CD4-positive, alpha-beta T cell (primary cell): ENCODE measurements at regions not wholly inside any gene's neighbourhood (a gene's known extent, or its start where the extent isn't known, plus 50 kb on each side); places are given as distances from the start of the nearest gene placed in this dataset.

Source experiments
- ATAC-seq: fragments of 200-7000 bp; cut with Tn5 transposase; one replicate; pipeline ENCODE4 v1.10.0; 2022; ENCODE audit warnings: mild to moderate bottlenecking; ENCODE audit not compliant: poor library complexity
- CTCF ChIA-PET: fragments of 350-600 bp; sonication (Branson Sonifier 250); formaldehyde crosslinking; loops from one replicate; lab custom pipeline; 2021; ENCODE audit warnings: antibody characterized with exemption, inconsistent platforms; lab: Charles Lee
- POLR2A ChIA-PET: fragments of 350-600 bp; sonication (Branson Sonifier 250); formaldehyde crosslinking; loops from one replicate; lab custom pipeline; 2021; ENCODE audit warnings: antibody characterized with exemption, inconsistent platforms; lab: Charles Lee
- DNase-seq, 14 experiments: peaks; one replicate each; pipeline ENCODE4 v3.0.0-alpha.2; 2013 to 2020; ENCODE audit warnings: mixed read lengths in 2 of 14
- H3K27ac ChIP-seq, 2 donors: one replicate each; pipeline versions ENCODE4 v1.5.1 to v1.7.0; 2013; ENCODE audit warnings: low read length in 2 of 2, low read depth in 1 of 2, mild to moderate bottlenecking in 1 of 2
- H3K27me3 ChIP-seq, 2 experiments: 1 replicate in 1 of 2; 2 replicates in 1 of 2; pipeline versions ENCODE4 v1.6.1 to v1.7.0; 2013; ENCODE audit warnings: low read length in 2 of 2, control low read depth in 1 of 2, mild to moderate bottlenecking in 1 of 2, moderate library complexity in 1 of 2; ENCODE audit not compliant: insufficient read depth in 2 of 2, control insufficient read depth in 1 of 2
- H3K36me3 ChIP-seq: one replicate; pipeline ENCODE4 v1.6.1; 2013; ENCODE audit warnings: low read length, control low read depth; ENCODE audit not compliant: insufficient read depth
- H3K4me1 ChIP-seq: one replicate; pipeline ENCODE4 v1.6.1; 2013; ENCODE audit warnings: low read length, control low read depth; ENCODE audit not compliant: insufficient read depth
- H3K4me3 ChIP-seq: one replicate; pipeline ENCODE4 v1.5.1; 2013; ENCODE audit warnings: mild to moderate bottlenecking, low read length, moderate library complexity
- H3K9me3 ChIP-seq, 2 experiments: 1 replicate in 1 of 2; 2 replicates in 1 of 2; pipeline versions ENCODE4 v1.6.1 to v1.7.0; 2013; ENCODE audit warnings: low read length in 2 of 2, mild to moderate bottlenecking in 2 of 2, control low read depth in 1 of 2, moderate library complexity in 1 of 2; ENCODE audit not compliant: control insufficient read depth in 1 of 2, insufficient read depth in 1 of 2
- H3K27ac Mint-ChIP-seq: one replicate; pipeline ENCODE4 v1.8.0; 2020; ENCODE audit warnings: mixed read lengths
- H3K27me3 Mint-ChIP-seq: one replicate; pipeline ENCODE4 v1.8.0; 2021; ENCODE audit warnings: mixed read lengths
- H3K36me3 Mint-ChIP-seq: one replicate; pipeline ENCODE4 v1.8.0; 2021; ENCODE audit warnings: low read depth, mixed read lengths
- H3K4me1 Mint-ChIP-seq: one replicate; pipeline ENCODE4 v1.8.0; 2021; ENCODE audit warnings: low read depth, mixed read lengths
- H3K4me3 Mint-ChIP-seq: one replicate; pipeline ENCODE4 v1.8.0; 2020; ENCODE audit warnings: mild to moderate bottlenecking, mixed read lengths
- H3K9me3 Mint-ChIP-seq: one replicate; pipeline ENCODE4 v1.8.0; 2020; ENCODE audit warnings: mixed read lengths
- intact Hi-C, 2 experiments: fragments of 100-400 bp; cut with DNase I in 1 of 2; cut with micrococcal nuclease in 1 of 2; formaldehyde crosslinking; loops; one replicate each; pipeline versions ENCODE4 v1.15.1 to v1.9.0; 2023 to 2025; cut with DNase I, micrococcal nuclease
- TF ChIP-seq, protein P1 (sequence below): fragments of 200-600 bp; IDR thresholded peaks from one replicate; pipeline ENCODE4 v1.8.0; 2022; ENCODE audit warnings: antibody characterized with exemption, mild to moderate bottlenecking

DNA sequence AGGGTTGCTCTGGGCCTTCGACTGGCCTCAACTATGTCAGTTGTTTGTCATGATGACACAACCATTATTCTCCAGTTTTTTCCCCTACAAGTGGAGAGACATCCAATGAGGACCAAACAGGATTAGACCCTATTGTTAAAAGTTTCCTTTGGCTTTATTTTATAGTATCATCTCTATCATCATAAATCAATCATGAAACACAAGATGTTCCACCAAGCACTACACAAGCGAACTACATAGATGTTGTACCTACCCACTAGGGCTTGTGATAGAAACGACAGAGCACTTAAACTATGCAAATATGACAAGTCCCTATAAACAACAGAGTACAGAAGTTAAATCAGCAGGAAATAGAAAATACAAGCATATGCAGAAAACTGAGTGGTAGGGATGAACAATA lies 422.5 kb upstream of the MARCKS start:
- Histone ChIP-seq H3K27me3 (no peaks in the 10 kb centered on the region), H3K36me3 (no peaks in the 10 kb centered on the region), H3K4me1 (no peaks in the 10 kb centered on the region), H3K27ac (no peak overlapping the region), H3K9me3 (no peaks in the 10 kb centered on the region), H3K4me3 (no peak overlapping the region)
- DNase-seq, result no peak
- ChIA-PET CTCF (no interaction called here), POLR2A (no interaction called here)
- no peaks in the 10 kb centered on the region for H3K9me3 Mint-ChIP-seq
- no peaks in the 10 kb centered on the region for H3K36me3 Mint-ChIP-seq
- H3K4me3 Mint-ChIP-seq, result no peak overlapping the region
- TF ChIP-seq, protein P1, sequence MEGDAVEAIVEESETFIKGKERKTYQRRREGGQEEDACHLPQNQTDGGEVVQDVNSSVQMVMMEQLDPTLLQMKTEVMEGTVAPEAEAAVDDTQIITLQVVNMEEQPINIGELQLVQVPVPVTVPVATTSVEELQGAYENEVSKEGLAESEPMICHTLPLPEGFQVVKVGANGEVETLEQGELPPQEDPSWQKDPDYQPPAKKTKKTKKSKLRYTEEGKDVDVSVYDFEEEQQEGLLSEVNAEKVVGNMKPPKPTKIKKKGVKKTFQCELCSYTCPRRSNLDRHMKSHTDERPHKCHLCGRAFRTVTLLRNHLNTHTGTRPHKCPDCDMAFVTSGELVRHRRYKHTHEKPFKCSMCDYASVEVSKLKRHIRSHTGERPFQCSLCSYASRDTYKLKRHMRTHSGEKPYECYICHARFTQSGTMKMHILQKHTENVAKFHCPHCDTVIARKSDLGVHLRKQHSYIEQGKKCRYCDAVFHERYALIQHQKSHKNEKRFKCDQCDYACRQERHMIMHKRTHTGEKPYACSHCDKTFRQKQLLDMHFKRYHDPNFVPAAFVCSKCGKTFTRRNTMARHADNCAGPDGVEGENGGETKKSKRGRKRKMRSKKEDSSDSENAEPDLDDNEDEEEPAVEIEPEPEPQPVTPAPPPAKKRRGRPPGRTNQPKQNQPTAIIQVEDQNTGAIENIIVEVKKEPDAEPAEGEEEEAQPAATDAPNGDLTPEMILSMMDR, result no peak
- no peak for ATAC-seq
- no peaks in the 10 kb centered on the region for H3K4me1 Mint-ChIP-seq
- H3K27me3 Mint-ChIP-seq, result no peaks in the 10 kb centered on the region
- H3K27ac Mint-ChIP-seq, result no peak overlapping the region
- intact Hi-C loops, result no loop called here

DNA sequence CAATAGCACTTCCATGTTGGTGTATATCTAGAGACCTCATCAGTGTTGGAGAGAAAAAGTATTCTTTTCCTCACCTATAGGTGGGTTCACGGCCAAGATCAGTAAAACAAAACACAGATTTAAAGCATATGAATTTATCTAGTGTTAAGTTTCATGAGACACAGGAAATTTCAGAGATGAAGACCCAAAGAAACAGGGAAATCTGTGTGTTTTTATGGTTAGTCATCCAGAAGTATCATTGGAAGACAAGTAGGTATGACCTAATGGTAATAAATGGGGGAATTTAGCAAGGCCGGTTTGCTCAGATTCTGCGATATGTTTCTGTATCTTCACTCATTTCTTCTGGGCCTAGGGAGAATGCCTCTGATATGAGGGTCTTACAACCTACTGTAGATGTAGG lies 419.6 kb upstream of the MARCKS start:
- no peaks in the 10 kb centered on the region for H3K36me3 ChIP-seq
- no peaks in the 10 kb centered on the region for H3K9me3 ChIP-seq
- ChIA-PET CTCF (no interaction called here), POLR2A (no interaction called here)
- H3K36me3 Mint-ChIP-seq, result no peaks in the 10 kb centered on the region
- ATAC-seq (no peak), DNase-seq (no peak)
- no peaks in the 10 kb centered on the region for H3K9me3 Mint-ChIP-seq
- H3K4me3 Mint-ChIP-seq, result no peak overlapping the region
- H3K4me3 ChIP-seq, result no peak overlapping the region
- H3K4me1 ChIP-seq, result no peaks in the 10 kb centered on the region
- no peaks in the 10 kb centered on the region for H3K27me3 Mint-ChIP-seq
- H3K27ac ChIP-seq, result no peak overlapping the region
- H3K4me1 Mint-ChIP-seq, result no peaks in the 10 kb centered on the region
- TF ChIP-seq, protein P1, result no peak
- H3K27me3 ChIP-seq, result no peaks in the 10 kb centered on the region
- intact Hi-C loops, result no loop called here
- H3K27ac Mint-ChIP-seq, result no peak overlapping the region

- DNase-seq, result no peak
- Histone ChIP-seq H3K27ac (no peak overlapping the region), H3K4me3 (no peak overlapping the region), H3K9me3 (no peaks in the 10 kb centered on the region), H3K36me3 (no peaks in the 10 kb centered on the region), H3K4me1 (no peaks in the 10 kb centered on the region), H3K27me3 (no peaks in the 10 kb centered on the region)
- ATAC-seq, result no peak
- ChIA-PET CTCF (no interaction called here), POLR2A (no interaction called here)
- no peaks in the 10 kb centered on the region for H3K27me3 Mint-ChIP-seq
- H3K9me3 Mint-ChIP-seq, result no peaks in the 10 kb centered on the region
- H3K4me1 Mint-ChIP-seq, result no peaks in the 10 kb centered on the region
- H3K4me3 Mint-ChIP-seq, result no peak overlapping the region
- TF ChIP-seq, protein P1, result no peak
- no peak overlapping the region for H3K27ac Mint-ChIP-seq
- H3K36me3 Mint-ChIP-seq, result no peaks in the 10 kb centered on the region
- intact Hi-C loops, result no loop called here
These were observed 417.3 kb upstream of the MARCKS start for GRCh38 chr6:113439866-113440265.
